ENCODE measurements at regions not wholly inside any gene's neighbourhood (a gene's known extent, or its start where the extent isn't known, plus 50 kb on each side); places are given as distances from the start of the nearest gene placed in this dataset.

GRCh38 chr20:40294747-40295146 lies 394.3 kb downstream of the MAFB start:
- TF ChIP-seq EZH2 (IDR thresholded peaks at IDR 0.05; ENCODE audit: insufficient read depth, poor library complexity, severe bottlenecking) = no peak
- TF ChIP-seq EZH2phosphoT487 (IDR thresholded peaks at IDR 0.05; ENCODE audit: insufficient read depth, low read depth) = no peak
